Ectodermal cell (in vitro differentiated cells): ENCODE measurements at regions not wholly inside any gene's neighbourhood (a gene's known extent, or its start where the extent isn't known, plus 50 kb on each side); places are given as distances from the start of the nearest gene placed in this dataset.

ENCODE experiments used
- H3K27ac ChIP-seq: 2 replicates; pipeline ENCODE4 v1.7.0; 2013; ENCODE audit warnings: mild to moderate bottlenecking, low read depth, low read length; ENCODE audit not compliant: insufficient read depth, poor library complexity, severe bottlenecking
- H3K27me3 ChIP-seq: 2 replicates; pipeline ENCODE4 v1.7.0; 2013; ENCODE audit warnings: mild to moderate bottlenecking, low read length; ENCODE audit not compliant: insufficient read depth, control insufficient read depth, poor library complexity, severe bottlenecking
- H3K36me3 ChIP-seq: one replicate; pipeline ENCODE4 v1.7.0; 2013; ENCODE audit warnings: low read length; ENCODE audit not compliant: control insufficient read depth, insufficient read depth
- H3K4me1 ChIP-seq: one replicate; pipeline ENCODE4 v1.7.0; 2013; ENCODE audit warnings: low read length; ENCODE audit not compliant: control insufficient read depth, insufficient read depth
- H3K4me3 ChIP-seq: 2 replicates; pipeline ENCODE4 v1.7.0; 2013; ENCODE audit warnings: low read depth, low read length, control low read depth; ENCODE audit not compliant: insufficient read depth
- H3K9me3 ChIP-seq: 2 replicates; pipeline ENCODE4 v1.7.0; 2013; ENCODE audit warnings: mild to moderate bottlenecking, low read length, moderate library complexity; ENCODE audit not compliant: control insufficient read depth
- WGBS, 2 experiments: methylation state at CpG; one replicate each; pipeline ENCODE4 v1.1.7; 2013; ENCODE audit warnings: missing lambda C conversion rate in 2 of 2; 5-methylcytosine and 5-hydroxymethylcytosine counted together

DNA sequence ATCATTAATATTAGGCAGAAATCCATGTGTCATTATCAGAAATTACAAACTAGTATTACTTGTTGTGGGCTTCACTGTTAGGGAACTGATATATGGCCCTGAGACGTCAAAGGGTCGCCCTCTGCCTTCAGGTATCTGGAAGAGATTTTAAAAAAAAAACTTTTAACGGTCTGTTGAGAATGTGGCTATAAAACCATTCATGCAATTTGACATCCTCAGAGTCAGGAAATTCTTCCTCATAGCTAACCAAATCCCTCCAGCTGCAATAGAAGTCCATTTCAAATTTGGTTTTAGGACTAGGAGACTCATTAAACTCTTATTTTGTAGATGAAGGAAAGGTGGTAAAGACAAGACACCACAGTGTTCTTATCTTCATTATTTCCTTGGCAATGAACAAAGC, 194.2 kb upstream of the NOCT start:
- WGBS, 2 experiments: 86 to 93% methylated on average over 3 of the region's 3 CpGs
- Histone ChIP-seq H3K36me3 (no peaks in the 10 kb centered on the region), H3K27ac (no peak overlapping the region), H3K9me3 (no peaks in the 10 kb centered on the region), H3K4me1 (no peaks in the 10 kb centered on the region), H3K27me3 (no peaks in the 10 kb centered on the region), H3K4me3 (no peak overlapping the region)

DNA sequence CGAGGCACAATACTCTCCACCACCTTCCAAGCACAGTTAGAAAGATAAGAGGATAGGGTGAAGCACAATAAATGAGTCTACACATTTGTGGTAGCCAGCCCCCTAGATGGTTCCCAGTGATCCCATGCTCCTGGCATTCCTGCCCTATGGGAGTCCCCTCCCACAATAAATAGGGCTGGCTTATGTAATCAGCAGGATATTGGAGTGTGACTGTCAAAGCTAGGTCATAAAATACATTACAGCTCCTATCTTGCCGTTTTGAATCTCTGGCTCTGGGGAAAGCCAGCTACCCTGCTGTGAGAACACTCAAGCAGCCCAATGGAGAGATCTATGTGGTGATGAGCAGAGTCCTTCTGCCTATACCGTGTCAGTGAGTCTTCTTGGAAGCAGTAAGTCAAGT, 198.7 kb upstream of the NOCT start:
- Histone ChIP-seq H3K9me3 (no peaks in the 10 kb centered on the region), H3K4me3 (no peak overlapping the region), H3K36me3 (no peaks in the 10 kb centered on the region), H3K4me1 (no peaks in the 10 kb centered on the region), H3K27me3 (no peaks in the 10 kb centered on the region), H3K27ac (no peak overlapping the region)
- WGBS, 2 experiments: 50 to 71% methylated on average over 3 of the region's 3 CpGs

DNA sequence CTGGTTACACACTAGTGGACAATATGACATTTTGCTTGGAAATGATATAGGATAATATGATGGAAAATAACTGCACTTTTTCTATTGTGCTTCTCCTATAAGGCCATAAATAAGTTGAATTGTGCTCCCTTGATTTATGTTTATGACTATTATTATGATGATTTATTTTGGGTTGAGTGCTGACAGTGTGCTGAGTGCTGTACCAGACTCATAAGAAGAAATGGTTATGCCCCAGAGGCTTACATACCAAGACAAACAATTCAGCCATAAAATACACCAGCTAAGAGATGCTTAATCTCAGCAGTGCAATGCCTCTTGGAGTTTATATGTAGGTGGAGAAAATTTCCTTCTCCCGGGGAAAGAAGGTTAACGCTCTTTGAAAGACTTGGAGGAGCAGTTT, 199.8 kb upstream of the NOCT start:
- 91 to 97% methylated on average over 2 of the region's 2 CpGs for WGBS, 2 experiments
- Histone ChIP-seq H3K4me3 (no peak overlapping the region), H3K4me1 (no peaks in the 10 kb centered on the region), H3K9me3 (no peaks in the 10 kb centered on the region), H3K27ac (no peak overlapping the region), H3K27me3 (no peaks in the 10 kb centered on the region), H3K36me3 (no peaks in the 10 kb centered on the region)

DNA sequence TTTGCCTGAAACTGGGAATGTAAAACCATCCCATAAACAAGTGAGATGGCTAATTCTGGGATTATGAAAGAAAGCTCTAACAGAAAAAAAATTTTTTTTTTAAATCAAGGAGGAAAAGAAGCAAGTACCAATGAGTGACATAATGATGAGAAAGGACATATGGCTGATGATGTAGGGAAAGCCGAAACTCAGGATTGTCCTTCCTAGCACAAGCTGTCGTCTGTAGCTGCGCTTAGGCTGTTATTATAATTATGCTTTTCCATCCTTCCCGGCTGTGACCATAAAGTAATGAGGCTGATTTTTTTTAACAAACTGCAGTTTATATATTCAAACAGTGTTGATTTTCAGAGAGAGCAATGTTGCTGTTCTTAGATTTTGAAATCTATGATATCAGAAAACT, 209.8 kb upstream of the NOCT start:
- Histone ChIP-seq H3K4me1 (no peaks in the 10 kb centered on the region), H3K27me3 (no peaks in the 10 kb centered on the region), H3K4me3 (no peak overlapping the region), H3K9me3 (no peaks in the 10 kb centered on the region), H3K36me3 (no peaks in the 10 kb centered on the region), H3K27ac (no peak overlapping the region)
- WGBS, 2 experiments: 67 to 71% methylated on average over 3 to 4 of the region's 4 CpGs

DNA sequence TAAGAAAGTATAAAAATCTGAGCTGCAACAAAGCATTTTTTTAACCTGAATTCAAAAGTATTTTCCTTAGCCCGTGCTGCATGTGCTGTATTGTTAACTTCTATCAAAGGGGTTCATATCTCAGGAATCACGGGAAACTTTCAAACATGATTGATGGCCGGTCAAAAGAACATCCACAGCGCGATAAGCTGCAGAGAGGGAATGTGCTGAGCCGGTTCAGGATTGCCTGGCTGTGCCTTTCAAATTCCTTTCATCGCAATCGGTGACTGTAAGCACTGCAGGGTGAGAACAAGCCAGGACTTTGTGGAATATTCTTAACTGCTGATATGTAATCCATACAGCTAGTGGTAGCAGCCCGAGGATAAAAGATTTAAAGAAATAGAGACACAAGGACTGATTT, 210.9 kb upstream of the NOCT start:
- H3K4me3 ChIP-seq: no peak overlapping the region
- H3K36me3 ChIP-seq: no peaks in the 10 kb centered on the region
- H3K27ac ChIP-seq: no peak overlapping the region
- H3K9me3 ChIP-seq: no peaks in the 10 kb centered on the region
- whole genome bisulfite sequencing, 2 experiments: 55 to 60% methylated on average over 9 of the region's 9 CpGs
- H3K27me3 ChIP-seq: no peaks in the 10 kb centered on the region
- no peaks in the 10 kb centered on the region for H3K4me1 ChIP-seq

DNA sequence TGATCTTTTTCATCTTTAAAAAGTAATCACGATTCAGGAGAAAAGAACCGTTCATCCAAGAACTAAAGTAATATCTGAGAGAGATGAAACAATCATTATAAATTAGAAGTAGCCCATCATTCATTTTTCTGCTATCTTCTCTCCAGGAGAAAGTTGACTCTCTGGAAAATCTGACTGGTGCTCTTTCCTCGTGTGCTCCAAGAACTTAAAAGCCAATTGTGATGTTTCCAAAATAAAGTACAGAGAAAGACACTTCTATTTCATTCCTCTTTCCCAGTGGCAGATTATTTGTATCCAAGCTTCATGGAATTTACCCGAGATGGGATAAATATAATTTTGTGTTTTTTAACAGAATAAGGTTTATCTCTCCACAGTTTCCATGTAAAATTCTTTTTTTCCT, 212.5 kb upstream of the NOCT start:
- Histone ChIP-seq H3K36me3 (no peaks in the 10 kb centered on the region), H3K27ac (no peak overlapping the region), H3K27me3 (no peaks in the 10 kb centered on the region), H3K4me1 (no peaks in the 10 kb centered on the region), H3K9me3 (no peaks in the 10 kb centered on the region), H3K4me3 (no peak overlapping the region)
- WGBS, 2 experiments: 90 to 100% methylated on average over 1 to 3 of the region's 4 CpGs

DNA sequence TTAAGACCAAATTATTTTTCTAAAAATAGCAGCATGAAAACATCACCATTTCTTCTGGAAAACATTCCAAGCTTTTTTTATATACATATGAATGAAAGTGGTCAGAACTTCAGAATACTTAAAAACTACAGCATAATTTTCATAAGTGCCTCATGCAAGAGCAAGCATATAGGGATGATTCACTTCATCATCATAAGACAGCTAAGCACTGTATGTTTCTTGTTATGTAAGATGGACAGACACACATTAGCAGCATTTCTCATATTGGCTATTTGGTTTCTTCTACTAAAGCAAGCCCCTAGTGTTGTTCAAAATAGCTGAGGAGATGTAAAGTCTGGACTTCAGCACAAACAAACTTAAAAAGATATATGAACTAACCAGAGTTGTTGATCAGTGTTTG, 213.1 kb upstream of the NOCT start:
- no peaks in the 10 kb centered on the region for H3K4me1 ChIP-seq
- no peak overlapping the region for H3K27ac ChIP-seq
- H3K9me3 ChIP-seq: no peaks in the 10 kb centered on the region
- H3K27me3 ChIP-seq: no peaks in the 10 kb centered on the region
- no peak overlapping the region for H3K4me3 ChIP-seq
- H3K36me3 ChIP-seq: no peaks in the 10 kb centered on the region

DNA sequence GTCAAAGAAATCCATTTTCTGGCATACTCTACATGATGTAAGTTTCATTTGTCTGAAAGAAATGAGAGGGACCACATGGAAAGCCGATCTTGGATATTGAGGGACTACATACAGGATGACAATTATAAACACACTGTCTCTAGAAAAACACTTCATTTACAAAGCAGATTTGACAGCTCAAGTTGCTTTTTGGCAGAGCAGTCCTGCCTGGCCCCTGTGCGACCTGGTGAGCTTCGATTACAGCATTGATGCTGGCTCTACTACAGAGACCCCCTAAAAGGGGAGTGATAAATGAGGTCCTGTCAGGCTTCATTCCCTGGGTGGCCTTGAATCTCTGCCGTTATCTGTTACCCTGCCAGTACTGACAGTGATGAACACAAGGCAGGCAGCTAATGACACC, 215.2 kb upstream of the NOCT start:
- Histone ChIP-seq H3K4me3 (no peak overlapping the region), H3K27me3 (no peaks in the 10 kb centered on the region), H3K27ac (no peak overlapping the region), H3K4me1 (no peaks in the 10 kb centered on the region), H3K36me3 (no peaks in the 10 kb centered on the region), H3K9me3 (no peaks in the 10 kb centered on the region)
- 87 to 93% methylated on average over 4 of the region's 4 CpGs for WGBS, 2 experiments

DNA sequence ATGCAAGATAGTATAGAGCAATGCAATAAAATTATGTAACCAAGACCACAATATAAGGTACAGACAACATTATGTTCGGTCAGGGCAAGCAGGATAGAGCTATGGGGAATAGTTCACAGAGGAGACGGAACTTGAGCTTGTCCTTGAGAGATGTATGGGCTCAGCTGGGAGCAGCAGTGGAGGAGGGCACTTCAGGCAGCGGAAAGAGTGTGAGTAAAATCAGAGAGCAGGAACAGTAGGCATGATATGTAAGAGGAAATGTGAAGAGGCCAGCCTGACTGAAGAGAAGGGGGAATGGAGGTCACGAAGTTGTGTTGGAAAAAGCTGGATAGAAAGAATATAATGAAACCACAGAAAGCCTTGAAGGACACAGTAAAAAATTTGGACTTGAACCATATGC, 217.2 kb upstream of the NOCT start:
- no peak overlapping the region for H3K4me3 ChIP-seq
- WGBS, 2 experiments: 91 to 92% methylated on average over 4 of the region's 4 CpGs
- no peaks in the 10 kb centered on the region for H3K36me3 ChIP-seq
- no peak overlapping the region for H3K27ac ChIP-seq
- H3K4me1 ChIP-seq: no peaks in the 10 kb centered on the region
- H3K9me3 ChIP-seq: no peaks in the 10 kb centered on the region
- H3K27me3 ChIP-seq: no peaks in the 10 kb centered on the region

DNA sequence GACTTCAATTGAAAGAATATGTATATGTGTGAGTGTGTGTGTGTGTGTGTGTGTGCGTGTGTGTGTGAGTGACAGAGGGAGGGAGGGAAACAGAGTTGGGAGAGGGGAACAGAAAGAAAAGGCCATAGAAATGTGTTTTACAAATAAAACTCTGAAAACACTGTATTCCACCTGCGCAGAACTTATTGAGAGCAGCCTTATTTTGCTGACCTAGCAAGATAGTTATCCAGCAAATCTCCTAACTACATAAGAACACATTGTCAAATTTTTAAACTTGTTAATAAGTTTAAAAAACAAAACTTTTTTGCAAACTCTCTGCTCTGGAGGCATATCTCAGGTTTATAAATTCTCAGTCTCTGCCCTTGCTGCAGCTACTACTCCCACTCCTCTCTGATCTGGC, 217.9 kb upstream of the NOCT start:
- Histone ChIP-seq H3K36me3 (no peaks in the 10 kb centered on the region), H3K4me1 (no peaks in the 10 kb centered on the region), H3K27me3 (no peaks in the 10 kb centered on the region), H3K4me3 (no peak overlapping the region), H3K9me3 (no peaks in the 10 kb centered on the region), H3K27ac (no peak overlapping the region)
- WGBS, 2 experiments: 72 to 74% methylated on average over 2 of the region's 2 CpGs

DNA sequence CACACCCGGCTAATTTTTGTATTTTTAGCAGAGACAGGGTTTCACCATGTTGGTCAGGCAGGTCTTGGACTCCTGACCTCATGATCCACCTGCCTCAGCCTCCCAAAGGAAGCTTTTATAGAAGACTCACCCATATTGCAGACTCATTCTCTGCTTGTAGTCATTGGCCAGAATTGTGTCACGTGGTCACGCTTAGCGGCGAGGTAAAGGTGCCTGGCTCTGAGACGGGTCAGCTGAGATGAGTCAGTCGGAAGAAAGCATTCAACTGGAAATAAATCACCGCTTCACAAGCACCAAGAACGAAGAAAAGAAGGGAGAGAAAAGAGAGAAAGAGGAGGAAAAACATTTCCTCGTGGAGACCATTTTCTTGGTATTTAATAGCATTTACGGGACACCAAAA, 218.8 kb upstream of the NOCT start:
- no peaks in the 10 kb centered on the region for H3K27me3 ChIP-seq

More for the DNA sequence above, 218.8 kb upstream of the NOCT start:
- H3K4me3 ChIP-seq: no peak overlapping the region
- no peak overlapping the region for H3K27ac ChIP-seq
- no peaks in the 10 kb centered on the region for H3K4me1 ChIP-seq
- H3K36me3 ChIP-seq: no peaks in the 10 kb centered on the region
- H3K9me3 ChIP-seq: no peaks in the 10 kb centered on the region
- 95 to 97% methylated on average over 11 of the region's 11 CpGs for WGBS, 2 experiments
